NCI-H2029 (cell line): ENCODE measurements at regions not wholly inside any gene's neighbourhood (a gene's known extent, or its start where the extent isn't known, plus 50 kb on each side); places are given as distances from the start of the nearest gene placed in this dataset.

Source experiments
- DNase-seq: peaks from one replicate; lab custom pipeline; 2025; lab: John Stamatoyannopoulos, UW

DNA sequence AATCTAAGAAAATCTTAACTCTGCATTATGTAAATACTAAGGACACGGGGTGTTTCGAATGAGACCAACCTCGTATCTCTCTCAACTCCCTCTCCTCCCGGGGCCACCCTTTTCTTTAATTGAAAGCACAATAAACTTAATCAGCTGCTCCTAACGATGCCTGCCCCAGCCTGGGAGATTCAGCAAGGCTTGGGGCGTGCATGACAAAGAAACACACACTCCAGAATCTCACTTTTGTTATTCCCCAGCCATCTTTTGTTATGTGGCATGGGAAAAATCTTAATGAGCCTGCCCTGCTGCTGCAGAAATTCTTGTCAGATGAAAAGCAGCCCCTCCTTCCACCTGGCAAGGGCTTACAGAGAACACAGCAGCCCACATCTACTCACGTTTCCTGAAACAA lies 117.4 kb downstream of the TTLL2 start:
- DNase-seq: no peak

GRCh38 chr6:167442796-167443680 lies 118.2 kb downstream of the TTLL2 start:
- no peak for DNase-seq

GRCh38 chr6:167444602-167445346 lies 119.9 kb downstream of the TTLL2 start:
- no peak for DNase-seq

GRCh38 chr6:167445568-167445967 lies 120.7 kb downstream of the TTLL2 start:
- DNase-seq: no peak

DNA sequence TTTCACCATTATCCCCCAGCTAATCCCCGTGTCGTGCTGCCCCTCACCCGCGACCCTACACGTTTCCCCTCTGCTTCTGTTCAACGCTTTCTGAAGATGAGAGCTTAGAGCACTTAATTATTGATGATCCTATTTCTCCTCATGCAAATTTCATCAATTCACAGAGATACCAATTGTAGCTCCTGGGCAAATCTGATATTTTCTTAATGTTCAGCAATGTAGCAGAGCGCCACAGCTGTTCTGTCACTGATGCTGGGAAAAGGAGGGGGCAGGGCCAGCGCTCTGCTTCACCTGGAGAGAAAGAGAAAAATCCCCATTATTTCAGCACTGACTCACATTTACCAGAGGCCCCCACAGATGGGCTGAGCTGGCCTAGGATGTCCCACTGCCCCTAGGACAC lies 121.2 kb downstream of the TTLL2 start:
- DNase-seq: no peak

- no peak for DNase-seq
These were observed 122.1 kb downstream of the TTLL2 start for GRCh38 chr6:167446971-167447370.

GRCh38 chr6:167448378-167448777 lies 123.5 kb downstream of the TTLL2 start:
- DNase-seq: no peak

- no peak for DNase-seq
These were observed 124.4 kb downstream of the TTLL2 start for GRCh38 chr6:167449094-167449861.

- DNase-seq: no peak
These were observed 125.7 kb downstream of the TTLL2 start for GRCh38 chr6:167450626-167451025.

DNA sequence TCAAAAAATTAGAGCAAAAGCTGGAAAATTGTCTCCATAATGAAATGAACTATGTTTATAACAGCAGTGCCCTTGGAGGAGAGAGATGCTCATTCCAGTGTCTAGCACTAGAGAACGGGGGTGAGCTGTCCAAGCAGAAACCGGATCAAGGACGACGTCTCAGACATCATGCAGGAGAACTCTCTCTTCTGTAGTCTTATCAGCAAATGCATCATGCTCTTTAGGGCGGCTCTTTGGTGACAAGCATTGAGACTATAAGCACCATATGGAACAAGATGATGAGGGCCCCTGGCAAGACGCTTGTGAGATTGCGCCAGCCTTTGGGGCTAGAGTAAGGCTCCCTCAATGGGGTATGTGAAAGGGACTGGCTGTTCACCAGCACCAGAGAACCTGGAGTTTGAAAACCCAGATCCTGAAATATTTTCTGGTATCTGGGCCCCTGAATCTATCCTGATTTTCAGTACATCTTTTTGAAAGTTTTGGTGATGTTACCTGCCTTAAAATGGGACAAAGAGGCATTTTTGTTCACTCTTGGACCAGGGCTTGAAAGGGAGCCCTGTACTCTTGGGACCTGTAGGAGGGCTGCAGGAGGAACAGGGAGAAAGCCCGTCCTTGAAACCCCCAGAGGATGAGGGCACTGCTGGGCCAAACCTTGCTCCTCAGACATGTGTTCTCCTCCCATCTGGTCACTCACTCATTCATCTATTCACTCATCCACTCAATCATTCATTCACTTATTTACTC lies 127.6 kb downstream of the TTLL2 start:
- no peak for DNase-seq

- DNase-seq: no peak
These were observed 128.2 kb downstream of the TTLL2 start for GRCh38 chr6:167453082-167453446.

DNA sequence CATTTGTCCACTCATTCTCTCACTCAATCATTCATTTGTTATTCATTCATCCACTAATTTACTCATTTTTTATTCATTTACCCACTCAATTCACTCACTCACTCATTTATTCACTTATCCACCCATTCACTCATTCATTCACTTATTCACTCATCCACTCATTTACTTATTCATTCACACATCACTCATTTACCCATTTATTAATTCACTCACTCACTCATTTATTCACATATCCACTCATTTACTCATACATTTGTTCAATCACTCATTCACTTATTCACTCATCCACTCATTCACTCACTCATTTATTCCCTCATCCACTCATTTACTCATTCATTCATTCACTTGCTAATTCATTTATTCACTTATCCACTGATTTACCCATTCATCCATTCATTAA lies 129.1 kb downstream of the TTLL2 start:
- DNase-seq: no peak

GRCh38 chr6:167455371-167455770 lies 130.5 kb downstream of the TTLL2 start:
- DNase-seq: no peak

DNA sequence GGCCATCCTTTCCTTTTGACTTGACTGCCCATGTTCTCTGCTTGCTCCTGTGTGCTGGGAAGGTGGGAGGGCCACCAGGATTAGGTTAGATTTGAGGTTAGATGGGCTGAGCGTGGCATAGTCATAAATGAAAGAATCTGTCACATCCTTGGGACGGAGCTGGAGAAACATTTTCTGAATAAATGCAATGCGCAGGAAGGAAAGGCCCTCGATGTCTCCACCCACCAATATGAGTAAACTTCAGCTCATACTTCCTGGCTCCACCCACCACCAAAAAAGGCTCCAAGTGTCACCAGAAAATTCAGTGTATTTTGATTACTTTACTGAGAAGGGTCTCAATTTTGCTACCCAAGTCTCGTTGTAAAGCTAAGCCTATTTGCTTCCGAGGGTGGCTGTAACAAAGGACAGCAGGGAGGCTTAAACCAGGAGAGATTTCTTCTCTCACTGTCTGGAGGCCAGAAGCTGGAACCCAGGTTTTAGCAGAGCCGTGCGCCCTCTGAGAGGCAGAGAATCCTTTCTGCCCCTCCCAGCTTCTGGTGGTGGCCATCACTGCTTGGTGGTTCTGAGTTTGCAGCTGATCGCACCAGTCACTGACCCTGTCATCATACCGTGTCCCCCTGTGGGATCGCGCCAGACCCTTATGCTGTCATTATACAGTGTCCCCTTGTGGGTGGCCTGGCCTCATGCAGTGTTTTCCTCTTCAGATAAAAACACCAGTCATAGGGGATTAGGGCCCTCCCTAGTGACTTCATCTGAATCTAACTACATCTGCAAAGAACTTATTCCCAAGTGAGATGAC lies 137.8 kb downstream of the TTLL2 start:
- no peak for DNase-seq

GRCh38 chr6:167464177-167464576 lies 139.3 kb downstream of the TTLL2 start:
- DNase-seq: no peak

- no peak for DNase-seq
These were observed 140.6 kb downstream of the TTLL2 start for GRCh38 chr6:167465482-167465881.

DNA sequence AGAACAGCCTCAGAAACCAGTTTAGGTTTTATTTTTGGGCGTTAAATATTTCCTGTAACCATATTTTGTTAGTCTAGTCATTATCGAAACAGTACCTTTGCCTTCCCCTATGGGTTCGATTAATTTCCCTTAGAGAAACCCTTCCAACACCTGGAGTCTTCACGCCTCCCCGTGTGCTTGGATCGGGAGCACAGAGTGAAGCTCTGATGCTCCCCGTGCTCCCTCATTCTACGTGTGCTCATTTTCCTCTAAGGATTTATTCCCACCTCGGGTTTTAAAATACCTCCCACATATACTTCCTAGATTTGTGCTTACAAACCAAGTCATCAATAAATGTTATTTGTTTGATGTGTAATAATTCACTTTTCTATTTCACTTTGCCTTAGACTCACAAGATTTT lies 142.4 kb downstream of the TTLL2 start:
- DNase-seq: no peak

GRCh38 chr6:167467793-167468431 lies 143.0 kb downstream of the TTLL2 start:
- no peak for DNase-seq

GRCh38 chr6:167469101-167469500 lies 144.2 kb downstream of the TTLL2 start:
- DNase-seq: no peak

DNA sequence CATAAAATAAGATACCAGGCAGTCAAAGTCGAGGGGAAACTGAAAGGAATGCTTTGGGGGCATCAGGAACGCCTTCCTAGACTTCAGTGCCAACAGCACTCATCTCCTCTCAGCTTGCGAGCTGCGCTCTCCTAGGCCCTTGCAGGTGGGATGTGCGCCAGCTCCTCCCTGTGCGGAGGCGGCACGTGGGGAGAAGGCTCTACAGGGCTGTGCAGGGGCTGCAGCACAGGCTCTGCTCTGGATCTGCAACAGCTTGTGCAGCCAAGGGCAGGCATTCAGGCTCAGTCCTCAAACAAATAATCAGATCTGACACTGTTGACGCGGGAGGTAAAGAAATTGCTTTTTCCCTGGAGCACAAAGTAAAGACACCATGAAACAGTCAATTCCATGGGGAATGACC lies 144.8 kb downstream of the TTLL2 start:
- DNase-seq: peak; percentile 13
